ENCODE measurements at regions not wholly inside any gene's neighbourhood (a gene's known extent, or its start where the extent isn't known, plus 50 kb on each side); places are given as distances from the start of the nearest gene placed in this dataset.

GRCh38 chr5:92119110-92119509 lies 736.0 kb upstream of the ARRDC3 start:
- Histone ChIP-seq H3K9me3 (no peaks in the 10 kb centered on the region), H3K36me3 (no peaks in the 10 kb centered on the region), H3K4me3 (no peak overlapping the region), H3K27me3 (no peaks in the 10 kb centered on the region), H3K4me1 (no peaks in the 10 kb centered on the region), H3K27ac (no peak overlapping the region)
- no peak for DNase-seq
- WGBS, 2 donors, result 78 to 88% methylated on average over 1 of the region's 1 CpG
- intact Hi-C loops (cut with DNase I), result no loop called here
- TF ChIP-seq POLR2A (IDR thresholded peaks at IDR 0.05), result no peak
- TF ChIP-seq, protein P1, sequence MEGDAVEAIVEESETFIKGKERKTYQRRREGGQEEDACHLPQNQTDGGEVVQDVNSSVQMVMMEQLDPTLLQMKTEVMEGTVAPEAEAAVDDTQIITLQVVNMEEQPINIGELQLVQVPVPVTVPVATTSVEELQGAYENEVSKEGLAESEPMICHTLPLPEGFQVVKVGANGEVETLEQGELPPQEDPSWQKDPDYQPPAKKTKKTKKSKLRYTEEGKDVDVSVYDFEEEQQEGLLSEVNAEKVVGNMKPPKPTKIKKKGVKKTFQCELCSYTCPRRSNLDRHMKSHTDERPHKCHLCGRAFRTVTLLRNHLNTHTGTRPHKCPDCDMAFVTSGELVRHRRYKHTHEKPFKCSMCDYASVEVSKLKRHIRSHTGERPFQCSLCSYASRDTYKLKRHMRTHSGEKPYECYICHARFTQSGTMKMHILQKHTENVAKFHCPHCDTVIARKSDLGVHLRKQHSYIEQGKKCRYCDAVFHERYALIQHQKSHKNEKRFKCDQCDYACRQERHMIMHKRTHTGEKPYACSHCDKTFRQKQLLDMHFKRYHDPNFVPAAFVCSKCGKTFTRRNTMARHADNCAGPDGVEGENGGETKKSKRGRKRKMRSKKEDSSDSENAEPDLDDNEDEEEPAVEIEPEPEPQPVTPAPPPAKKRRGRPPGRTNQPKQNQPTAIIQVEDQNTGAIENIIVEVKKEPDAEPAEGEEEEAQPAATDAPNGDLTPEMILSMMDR (IDR thresholded peaks at IDR 0.05), result no peak

DNA sequence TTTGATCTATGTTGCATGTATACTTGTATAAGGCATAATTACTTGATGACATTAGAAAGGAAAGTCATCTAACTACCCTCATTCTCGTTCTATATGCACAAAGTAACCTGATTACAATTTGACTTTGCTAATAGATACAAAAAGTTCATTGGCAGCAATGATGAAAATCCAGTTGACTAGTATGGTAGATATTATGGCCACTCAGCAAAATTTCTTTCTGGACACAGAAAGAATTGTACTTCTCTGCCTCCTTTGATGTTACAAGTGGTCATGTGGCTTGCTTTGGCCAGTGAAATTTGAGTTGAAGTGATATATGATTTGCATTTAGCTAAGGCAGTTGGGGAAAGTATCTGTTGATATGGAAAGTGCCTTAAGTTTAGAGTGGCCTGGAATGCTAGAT lies 723.7 kb upstream of the ARRDC3 start:
- WGBS, 2 donors, result 14 to 32% methylated on average over 1 of the region's 1 CpG
- no peaks in the 10 kb centered on the region for H3K9me3 ChIP-seq
- TF ChIP-seq POLR2A (IDR thresholded peaks at IDR 0.05), result no peak
- TF ChIP-seq, protein P1 (IDR thresholded peaks at IDR 0.05), result no peak
- H3K4me1 ChIP-seq, result no peaks in the 10 kb centered on the region
- no peak overlapping the region for H3K27ac ChIP-seq
- DNase-seq, result no peak
- H3K4me3 ChIP-seq, result no peak overlapping the region
- no peaks in the 10 kb centered on the region for H3K36me3 ChIP-seq
- H3K27me3 ChIP-seq, result no peaks in the 10 kb centered on the region
- intact Hi-C loops (cut with DNase I), result no loop called here

- H3K9me3 ChIP-seq, result no peaks in the 10 kb centered on the region
- TF ChIP-seq, protein P1 (IDR thresholded peaks at IDR 0.05), result no peak
- no peak for TF ChIP-seq POLR2A (IDR thresholded peaks at IDR 0.05)
- intact Hi-C loops (cut with DNase I), result no loop called here
- H3K4me3 ChIP-seq, result no peak overlapping the region
- no peaks in the 10 kb centered on the region for H3K36me3 ChIP-seq
- no peaks in the 10 kb centered on the region for H3K27me3 ChIP-seq
- no peak for DNase-seq
- no peak overlapping the region for H3K27ac ChIP-seq
- H3K4me1 ChIP-seq, result no peaks in the 10 kb centered on the region
Observed at GRCh38 chr5:92104126-92104525, 721.0 kb upstream of the ARRDC3 start.

- WGBS, 2 donors, result 72 to 83% methylated on average over 3 of the region's 3 CpGs
- H3K4me1 ChIP-seq, result no peaks in the 10 kb centered on the region
- TF ChIP-seq POLR2A (IDR thresholded peaks at IDR 0.05), result no peak
- TF ChIP-seq, protein P1 (IDR thresholded peaks at IDR 0.05), result no peak
- intact Hi-C loops (cut with DNase I), result no loop called here
- no peaks in the 10 kb centered on the region for H3K27me3 ChIP-seq
- H3K36me3 ChIP-seq, result no peaks in the 10 kb centered on the region
- no peak overlapping the region for H3K4me3 ChIP-seq
- no peak for DNase-seq
- H3K9me3 ChIP-seq, result no peaks in the 10 kb centered on the region
- H3K27ac ChIP-seq, result no peak overlapping the region
Observed at GRCh38 chr5:92102313-92102712, 719.2 kb upstream of the ARRDC3 start.

- Histone ChIP-seq H3K4me1 (no peaks in the 10 kb centered on the region), H3K27me3 (no peaks in the 10 kb centered on the region), H3K27ac (no peak overlapping the region), H3K9me3 (no peaks in the 10 kb centered on the region), H3K4me3 (no peak overlapping the region), H3K36me3 (no peaks in the 10 kb centered on the region)
- TF ChIP-seq POLR2A (IDR thresholded peaks at IDR 0.05), result no peak
- TF ChIP-seq, protein P1 (IDR thresholded peaks at IDR 0.05), result no peak
- intact Hi-C loops (cut with DNase I), result no loop called here
- DNase-seq, result no peak
- WGBS, 2 donors, result 45 to 47% methylated on average over 1 of the region's 1 CpG
Observed at GRCh38 chr5:92092239-92092638, 709.1 kb upstream of the ARRDC3 start.
